Pancreas (tissue), 10 donors: ENCODE measurements at regions not wholly inside any gene's neighbourhood (a gene's known extent, or its start where the extent isn't known, plus 50 kb on each side); places are given as distances from the start of the nearest gene placed in this dataset.
"Not testable (repeated sequence)": the region's sequence is repeated elsewhere in the genome, so short reads cannot be mapped to it uniquely, and the experiment has no call there.

ENCODE experiments used
- ATAC-seq, 4 donors: fragments of 200-7000 bp; cut with Tn5 transposase; one replicate each; pipeline versions ENCODE4 v1.8.0 to v1.9.1; 2020; ENCODE audit warnings: mild to moderate bottlenecking in 4 of 4, moderate library complexity in 4 of 4
- DNase-seq, 6 donors: peaks; one replicate each; pipeline ENCODE4 v3.0.0-alpha.2; 2020
- FAIRE-seq: peaks from 2 replicates; lab custom pipeline; 2012; peaks lifted over from hg19 to GRCh38; lab: Jason Lieb, UNC
- H3K27ac ChIP-seq, 4 donors: fragments of 200-600 bp; sonication (generic); 1 replicate in 3 of 4; 2 replicates in 1 of 4; pipeline versions ENCODE4 v1.5.0 to v1.8.0; 2020
- H3K27me3 ChIP-seq, 4 donors: fragments of 200-600 bp; one replicate each; pipeline ENCODE4 v1.8.0; 2021
- H3K36me3 ChIP-seq, 3 donors: fragments of 200-600 bp; sonication (generic) in 1 of 3; one replicate each; pipeline versions ENCODE4 v1.5.0 to v1.8.0; 2020 to 2021
- H3K4me1 ChIP-seq, 3 donors: fragments of 200-600 bp; one replicate each; pipeline ENCODE4 v1.8.0; 2021
- H3K4me3 ChIP-seq, 4 donors: fragments of 200-600 bp; sonication (generic) in 2 of 4; one replicate each; pipeline versions ENCODE4 v1.5.0 to v1.8.0; 2020 to 2021
- H3K9me3 ChIP-seq, 4 donors: fragments of 200-600 bp; one replicate each; pipeline ENCODE4 v1.8.0; 2021
- CTCF ChIP-seq, 4 donors: fragments of 200-600 bp; sonication (generic) in 3 of 4; IDR thresholded peaks; one replicate each; pipeline versions ENCODE4 v1.5.0 to v1.8.0; 2021; ENCODE audit warnings: antibody characterized with exemption in 4 of 4
- WGBS, 2 donors: extraction: QIAGEN DNeasy Blood & Tissue Kit; methylation state at CpG; one replicate each; pipeline ENCODE4 v1.1.7; 2013; 5-methylcytosine and 5-hydroxymethylcytosine counted together
- intact Hi-C, 3 donors: fragments of 100-400 bp; cut with DNase I; formaldehyde crosslinking; loops; one replicate each; pipeline versions ENCODE4 v1.11.1 to v1.14.2; 2022
- donor health status: healthy with polysubstance abuse.
- donor health status: DM: no; HTN: no; CAD: no; lungs with moderate emphysema.
- donor health status: DM: no; HTN: no; CAD: no.
- donor health status: control.
- donor health status: control.
- donor health status: Bipolar disorder and iron deficiency.
- donor health status: DM: yes; HTN: yes; CAD: no.
- donor health status: DM: no; HTN: no; CAD: no.
- donor health status: DM: no; HTN: no; CAD: no.
- donor health status: DM: yes; HTN: yes; CAD: no.

GRCh38 chr5:155826611-155827507 is 500.1 kb upstream of the SGCD start:
- DNase-seq (no peak), ATAC-seq (no peak), FAIRE-seq (no peak)
- intact Hi-C loops = no loop called here
- no peak overlapping the region for H3K27ac ChIP-seq
- no peaks in the 10 kb centered on the region for H3K36me3 ChIP-seq
- H3K4me3 ChIP-seq = no peak overlapping the region
- H3K27me3 ChIP-seq = no peaks in the 10 kb centered on the region
- no peaks in the 10 kb centered on the region for H3K4me1 ChIP-seq
- H3K9me3 ChIP-seq = no peaks in the 10 kb centered on the region
- TF ChIP-seq CTCF (IDR thresholded peaks at IDR 0.05) = no peak
- 59 to 66% methylated on average over 3 of the region's 3 CpGs for WGBS, 2 donors

- DNase-seq, FAIRE-seq, H3K4me1 ChIP-seq, H3K9me3 ChIP-seq, intact Hi-C loops, H3K4me3 ChIP-seq, H3K27me3 ChIP-seq, ATAC-seq, H3K36me3 ChIP-seq, H3K27ac ChIP-seq: not testable (repeated sequence)
- 58 to 86% methylated on average over 2 of the region's 2 CpGs for WGBS, 2 donors
These were observed 499.5 kb upstream of the SGCD start for GRCh38 chr5:155827508-155827815.

GRCh38 chr5:155827949-155828348 is 499.0 kb upstream of the SGCD start:
- ATAC-seq (no peak), DNase-seq (no peak), FAIRE-seq (no peak)
- no peak overlapping the region for H3K27ac ChIP-seq
- no peak overlapping the region for H3K4me3 ChIP-seq
- no peaks in the 10 kb centered on the region for H3K27me3 ChIP-seq
- no peaks in the 10 kb centered on the region for H3K36me3 ChIP-seq
- no peaks in the 10 kb centered on the region for H3K9me3 ChIP-seq
- intact Hi-C loops = no loop called here
- TF ChIP-seq CTCF (IDR thresholded peaks at IDR 0.05) = no peak
- WGBS, 2 donors = 44 to 61% methylated on average over 1 of the region's 1 CpG
- no peaks in the 10 kb centered on the region for H3K4me1 ChIP-seq

- Histone ChIP-seq H3K27ac (no peak overlapping the region), H3K9me3 (no peaks in the 10 kb centered on the region), H3K4me3 (no peak overlapping the region), H3K4me1 (no peaks in the 10 kb centered on the region), H3K36me3 (no peaks in the 10 kb centered on the region), H3K27me3 (no peaks in the 10 kb centered on the region)
- intact Hi-C loops = no loop called here
- WGBS, 2 donors = 54 to 65% methylated on average over 4 of the region's 4 CpGs
- no peak for FAIRE-seq
- DNase-seq = no peak
- TF ChIP-seq CTCF (IDR thresholded peaks at IDR 0.05) = no peak
- no peak for ATAC-seq
These were observed 495.5 kb upstream of the SGCD start for GRCh38 chr5:155831491-155831890.

- intact Hi-C loops = no loop called here
- Histone ChIP-seq H3K4me1 (no peaks in the 10 kb centered on the region), H3K9me3 (no peaks in the 10 kb centered on the region), H3K27ac (no peak overlapping the region), H3K4me3 (no peak overlapping the region), H3K36me3 (no peaks in the 10 kb centered on the region), H3K27me3 (no peaks in the 10 kb centered on the region)
- WGBS, 2 donors = 76 to 88% methylated on average over 1 of the region's 1 CpG
- DNase-seq (no peak), FAIRE-seq (no peak), ATAC-seq (no peak)
- no peak for TF ChIP-seq CTCF (IDR thresholded peaks at IDR 0.05)
These were observed 493.7 kb upstream of the SGCD start for GRCh38 chr5:155833287-155833686.
